Activated CD4-positive, alpha-beta T cell treated with anti-CD3 and anti-CD28 coated beads, Interleukin-2, amount 10 ng/mL, durations not matched to agents 24 days and 14 days (primary cell): ENCODE measurements at regions not wholly inside any gene's neighbourhood (a gene's known extent, or its start where the extent isn't known, plus 50 kb on each side); places are given as distances from the start of the nearest gene placed in this dataset.
"Not testable (repeated sequence)": the region's sequence is repeated elsewhere in the genome, so short reads cannot be mapped to it uniquely, and the experiment has no call there.

Experiments used
- DNase-seq: peaks from one replicate; pipeline ENCODE4 v3.0.0; 2022
- H3K27ac Mint-ChIP-seq: one replicate; pipeline ENCODE4 v1.8.0; 2022; ENCODE audit warnings: mild to moderate bottlenecking, mixed read lengths
- H3K27me3 Mint-ChIP-seq: one replicate; pipeline ENCODE4 v1.8.0; 2022; ENCODE audit warnings: mixed read lengths
- H3K36me3 Mint-ChIP-seq: one replicate; pipeline ENCODE4 v1.8.0; 2022; ENCODE audit warnings: low read depth, mild to moderate bottlenecking, mixed read lengths
- H3K4me1 Mint-ChIP-seq: one replicate; pipeline ENCODE4 v1.8.0; 2021; ENCODE audit warnings: mixed read lengths
- H3K4me3 Mint-ChIP-seq: one replicate; pipeline ENCODE4 v1.8.0; 2022; ENCODE audit warnings: mild to moderate bottlenecking, moderate library complexity, mixed read lengths
- H3K9me3 Mint-ChIP-seq: one replicate; pipeline ENCODE4 v1.8.0; 2021; ENCODE audit warnings: mixed read lengths
- intact Hi-C: fragments of 100-400 bp; cut with micrococcal nuclease; formaldehyde crosslinking; loops from one replicate; pipeline ENCODE4 v1.15.1; 2023

DNA sequence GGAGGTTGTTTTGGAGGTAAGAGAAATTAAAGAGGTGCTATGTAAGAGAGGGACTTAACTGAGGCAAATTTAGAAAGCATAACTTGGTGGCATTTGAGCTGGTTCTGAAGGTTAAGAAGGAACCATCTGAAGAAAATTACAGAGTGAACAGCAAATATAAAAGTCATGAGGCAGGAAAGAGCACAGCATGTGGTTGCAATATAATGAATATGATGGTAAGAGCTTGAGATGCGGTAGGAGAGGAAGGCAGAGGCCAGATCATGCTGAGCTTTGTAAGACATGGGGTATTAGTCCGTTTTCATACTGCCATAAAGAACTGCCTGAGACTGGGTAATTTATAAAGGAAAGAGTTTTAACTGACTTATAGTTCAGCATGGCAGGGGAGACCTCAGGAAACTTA lies 279.1 kb downstream of the UTRN start:
- Mint-ChIP-seq H3K27me3 (no peaks in the 10 kb centered on the region), H3K9me3 (no peaks in the 10 kb centered on the region), H3K36me3 (peaks cover 10% of the 10 kb centered on the region), H3K4me3 (no peak overlapping the region), H3K27ac (no peak overlapping the region), H3K4me1 (peaks cover 21% of the 10 kb centered on the region)
- peak; percentile 45 for DNase-seq
- intact Hi-C loops = no loop called here

DNA sequence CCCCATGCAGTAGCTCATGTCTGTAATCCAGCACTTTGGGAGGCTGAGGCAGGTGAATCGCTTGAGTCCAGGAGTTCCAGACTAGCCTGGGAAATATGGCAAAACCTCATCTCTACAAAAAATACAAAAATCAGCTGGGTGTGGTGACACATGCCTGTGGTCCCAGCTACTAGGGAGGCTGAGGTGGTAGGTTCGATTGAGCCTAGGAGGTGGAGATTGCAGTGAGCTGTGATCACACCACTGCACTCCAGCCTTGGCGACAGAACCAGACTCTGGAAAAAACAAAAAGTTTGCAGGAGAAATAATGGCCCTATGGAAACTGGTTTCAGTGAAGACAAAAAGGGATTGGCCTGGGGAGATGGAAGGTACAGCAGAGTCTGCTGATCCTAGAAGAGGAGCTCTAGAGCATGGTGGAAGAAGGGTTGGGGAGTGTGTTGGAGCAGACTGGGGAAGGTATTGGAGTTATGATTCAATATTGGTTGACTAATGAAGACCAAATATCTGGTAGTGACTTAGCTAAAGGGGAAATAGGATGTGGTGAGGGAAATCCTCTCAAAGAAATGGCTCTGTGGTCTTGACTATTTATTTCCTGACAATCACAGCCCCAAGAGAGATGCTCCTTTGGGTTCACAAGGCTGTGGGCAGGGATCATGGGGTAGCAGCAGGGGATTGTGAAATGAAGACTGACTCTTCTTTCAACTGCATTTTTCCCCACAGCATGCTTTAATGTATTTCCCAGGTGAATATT lies 281.9 kb downstream of the UTRN start:
- DNase-seq = peak; percentile 62
- peaks cover 24% of the 10 kb centered on the region for H3K36me3 Mint-ChIP-seq

DNA sequence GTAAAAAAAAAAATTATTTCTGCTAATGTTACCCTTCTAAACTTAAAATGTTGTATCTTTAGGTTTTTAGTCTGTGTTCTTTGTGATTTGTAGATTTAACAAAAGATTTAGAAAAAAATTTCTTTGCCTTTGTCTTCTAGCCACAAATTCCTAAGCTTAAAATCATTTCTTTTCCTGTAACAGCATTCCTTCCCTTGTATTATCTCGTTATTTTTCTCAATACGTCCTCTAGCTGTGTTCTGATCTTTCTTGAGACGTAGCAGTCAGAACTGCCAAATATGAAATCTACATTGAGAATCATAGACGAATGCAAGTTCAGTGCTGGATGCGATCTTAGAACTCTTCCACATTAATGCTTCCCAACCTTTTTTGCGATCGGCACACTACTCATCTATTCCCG lies 283.1 kb downstream of the UTRN start:
- Mint-ChIP-seq H3K27ac (no peak overlapping the region), H3K4me3 (no peak overlapping the region), H3K36me3 (peaks cover 28% of the 10 kb centered on the region), H3K4me1 (peaks cover 6% of the 10 kb centered on the region), H3K9me3 (peaks cover 4% of the 10 kb centered on the region), H3K27me3 (no peaks in the 10 kb centered on the region)
- intact Hi-C loops = no loop called here
- DNase-seq = peak; percentile 22

More for the DNA sequence above, 281.9 kb downstream of the UTRN start:
- Mint-ChIP-seq H3K9me3 (peaks cover 3% of the 10 kb centered on the region), H3K4me3 (no peak overlapping the region), H3K4me1 (peaks cover 6% of the 10 kb centered on the region), H3K27ac (no peak overlapping the region), H3K27me3 (no peaks in the 10 kb centered on the region)
- intact Hi-C loops = no loop called here

DNA sequence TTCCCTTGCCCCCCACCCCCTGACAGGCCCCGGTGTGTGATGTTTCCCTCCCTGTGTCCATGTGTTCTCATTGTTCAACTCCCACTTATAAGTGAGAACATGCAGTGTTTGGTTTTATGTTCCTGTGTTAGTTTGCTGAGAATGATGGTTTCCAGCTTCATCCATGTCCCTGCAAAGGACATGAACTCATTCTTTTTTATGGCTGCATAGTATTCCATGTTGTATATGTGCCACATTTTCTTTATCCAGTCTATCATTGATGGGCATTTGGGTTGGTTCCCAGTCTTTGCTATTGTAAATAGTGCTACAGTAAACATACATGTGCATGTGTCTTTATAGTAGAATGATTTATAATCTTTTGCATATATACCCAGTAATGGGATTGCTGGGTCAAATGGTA lies 287.4 kb downstream of the UTRN start:
- DNase-seq, H3K27ac Mint-ChIP-seq, intact Hi-C loops, H3K4me3 Mint-ChIP-seq, H3K27me3 Mint-ChIP-seq, H3K9me3 Mint-ChIP-seq: not testable (repeated sequence)
- H3K36me3 Mint-ChIP-seq = peaks cover 32% of the 10 kb centered on the region
- peaks cover 11% of the 10 kb centered on the region for H3K4me1 Mint-ChIP-seq

DNA sequence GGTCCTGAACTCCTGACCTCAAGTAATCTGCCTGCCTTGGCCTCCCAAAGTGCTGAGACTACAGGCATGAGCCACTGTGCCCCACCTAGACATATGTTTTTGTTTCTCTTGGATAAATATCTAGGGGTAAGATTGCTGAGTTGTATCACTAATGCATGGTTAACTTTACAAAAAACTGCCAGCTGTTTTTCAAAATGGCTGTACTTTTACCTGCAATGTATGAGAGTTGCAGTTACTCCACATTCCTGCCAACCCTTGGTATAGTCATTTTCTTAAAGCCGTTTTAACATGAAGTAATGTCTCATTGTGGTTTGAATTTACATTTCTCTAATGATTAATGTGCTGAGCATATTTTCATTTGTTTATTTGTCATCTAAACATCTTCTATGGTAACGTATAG lies 289.7 kb downstream of the UTRN start:
- no peak overlapping the region for H3K4me3 Mint-ChIP-seq
- no peaks in the 10 kb centered on the region for H3K27me3 Mint-ChIP-seq
- H3K27ac Mint-ChIP-seq = no peak overlapping the region
- H3K4me1 Mint-ChIP-seq = peaks cover 14% of the 10 kb centered on the region
- H3K9me3 Mint-ChIP-seq = peaks cover 4% of the 10 kb centered on the region
- peaks cover 36% of the 10 kb centered on the region for H3K36me3 Mint-ChIP-seq
- no peak for DNase-seq
- intact Hi-C loops = no loop called here

DNA sequence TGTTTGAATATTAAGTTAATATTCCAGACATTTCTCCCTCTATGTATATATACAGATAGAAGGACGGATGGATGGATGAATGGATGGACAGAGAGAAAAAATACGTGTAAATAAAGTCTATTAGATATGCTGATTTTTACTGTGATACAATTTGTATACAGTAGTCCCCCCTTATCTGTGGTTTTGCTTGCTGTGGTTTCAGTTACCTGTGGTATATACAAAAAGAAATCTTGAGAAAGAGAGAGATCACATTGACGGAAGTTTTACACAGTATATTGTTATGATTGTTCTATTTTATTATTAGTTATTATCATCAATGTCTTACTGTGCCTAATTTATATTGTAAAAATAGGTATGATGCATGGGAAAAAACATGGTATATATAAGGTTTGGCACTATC lies 290.2 kb downstream of the UTRN start:
- DNase-seq = no peak
- peaks cover 17% of the 10 kb centered on the region for H3K4me1 Mint-ChIP-seq
- no peak overlapping the region for H3K27ac Mint-ChIP-seq
- peaks cover 4% of the 10 kb centered on the region for H3K9me3 Mint-ChIP-seq
- intact Hi-C loops = no loop called here
- H3K36me3 Mint-ChIP-seq = peaks cover 38% of the 10 kb centered on the region
- H3K27me3 Mint-ChIP-seq = no peaks in the 10 kb centered on the region
- H3K4me3 Mint-ChIP-seq = no peak overlapping the region

DNA sequence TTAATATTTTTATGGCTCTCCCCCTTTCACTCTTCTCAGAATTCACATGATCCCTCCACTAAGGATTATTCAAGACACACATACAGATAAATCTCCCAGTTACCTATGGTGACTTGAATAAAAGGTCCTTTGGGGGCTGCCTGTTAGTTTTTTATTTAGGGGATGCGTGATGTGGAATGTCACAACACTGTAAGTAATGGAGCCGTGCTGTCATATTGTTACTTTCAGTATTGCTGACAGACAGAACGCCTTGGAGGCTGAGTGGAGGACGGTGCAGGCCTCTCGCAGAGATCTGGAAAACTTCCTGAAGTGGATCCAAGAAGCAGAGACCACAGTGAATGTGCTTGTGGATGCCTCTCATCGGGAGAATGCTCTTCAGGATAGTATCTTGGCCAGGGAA lies 291.7 kb downstream of the UTRN start:
- H3K36me3 Mint-ChIP-seq = peaks cover 38% of the 10 kb centered on the region
- DNase-seq = peak; percentile 37
- H3K4me1 Mint-ChIP-seq = peaks cover 25% of the 10 kb centered on the region
- no peaks in the 10 kb centered on the region for H3K27me3 Mint-ChIP-seq
- H3K4me3 Mint-ChIP-seq = no peak overlapping the region
- no peak overlapping the region for H3K27ac Mint-ChIP-seq
- peaks cover 2% of the 10 kb centered on the region for H3K9me3 Mint-ChIP-seq
- intact Hi-C loops = no loop called here

DNA sequence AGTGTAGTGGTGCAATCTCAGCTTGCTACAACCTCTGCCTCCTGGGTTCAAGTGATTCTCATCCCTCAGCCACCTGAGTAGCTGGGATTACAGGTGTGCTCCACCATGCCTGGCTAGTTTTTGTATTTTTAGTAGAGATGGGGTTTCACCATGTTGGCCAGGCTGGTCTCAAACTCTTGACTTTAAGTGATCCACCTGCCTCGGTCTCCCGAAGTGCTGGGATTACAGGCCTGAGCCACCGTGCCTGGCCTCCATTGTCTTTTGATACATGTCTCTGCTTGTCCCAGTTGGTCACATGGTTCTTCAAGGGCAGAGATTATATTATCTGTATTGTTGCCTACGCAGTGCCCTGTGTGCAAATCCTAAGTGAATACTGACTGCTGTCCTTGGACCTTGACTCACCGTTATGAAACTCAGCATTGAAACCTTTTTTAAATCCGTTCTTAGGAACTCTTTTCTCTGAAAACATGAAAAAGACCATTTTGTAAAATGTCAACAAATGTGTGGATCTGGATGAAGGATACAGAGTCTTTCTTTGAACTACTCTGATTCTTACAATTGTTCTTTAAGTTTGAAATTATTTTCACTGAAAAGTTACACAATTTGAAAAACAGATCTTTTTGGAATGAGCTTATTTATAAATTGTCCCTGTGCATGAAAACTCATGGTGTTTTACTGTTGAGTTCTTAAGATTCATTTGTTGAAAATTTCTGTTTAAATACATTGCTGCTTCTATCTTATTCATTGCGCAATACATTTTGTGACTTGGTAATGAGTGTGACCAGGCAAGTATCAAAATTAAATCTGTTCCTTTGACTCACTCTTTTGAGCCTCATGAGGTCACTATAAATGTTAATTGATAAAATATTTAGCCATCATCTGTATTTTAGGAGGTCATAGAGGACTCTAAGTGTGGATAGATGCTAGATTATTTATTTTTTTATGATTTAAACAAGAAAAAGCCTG lies 293.5 kb downstream of the UTRN start:
- Mint-ChIP-seq H3K36me3 (peaks cover 27% of the 10 kb centered on the region), H3K9me3 (no peaks in the 10 kb centered on the region), H3K4me3 (no peak overlapping the region), H3K4me1 (peaks cover 36% of the 10 kb centered on the region), H3K27ac (no peak overlapping the region), H3K27me3 (no peaks in the 10 kb centered on the region)
- intact Hi-C loops = no loop called here
- DNase-seq = no peak

DNA sequence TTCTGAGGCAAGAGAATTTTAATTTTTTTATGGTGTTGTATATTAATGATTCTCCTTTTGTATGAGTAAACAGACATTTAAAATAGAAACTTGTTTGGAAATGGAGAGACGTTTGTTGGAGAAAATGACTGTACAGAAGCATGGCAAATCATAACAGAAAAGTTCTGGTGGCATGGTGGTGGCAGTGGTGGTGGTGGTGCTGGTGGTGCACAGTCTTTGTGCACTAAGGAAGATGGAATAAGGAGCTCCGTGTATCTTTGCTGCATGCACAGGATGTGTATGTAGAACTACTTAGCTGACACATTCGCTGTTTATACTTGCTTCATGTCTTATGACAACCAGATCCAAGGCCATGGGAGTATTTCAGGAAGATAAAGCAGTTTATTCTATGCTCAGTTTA lies 294.9 kb downstream of the UTRN start:
- no peaks in the 10 kb centered on the region for H3K9me3 Mint-ChIP-seq
- peaks cover 27% of the 10 kb centered on the region for H3K36me3 Mint-ChIP-seq
- no peaks in the 10 kb centered on the region for H3K27me3 Mint-ChIP-seq
- no peak overlapping the region for H3K4me3 Mint-ChIP-seq
- peak overlapping the region; percentile 45 for H3K27ac Mint-ChIP-seq
- H3K4me1 Mint-ChIP-seq = peaks cover 38% of the 10 kb centered on the region
- intact Hi-C loops = loop anchor here (5.0 to 10.0 kb wide), 5 partner anchors 147 to 1235 kb away; partner anchors contain the start of gene FBXO30
- no peak for DNase-seq

DNA sequence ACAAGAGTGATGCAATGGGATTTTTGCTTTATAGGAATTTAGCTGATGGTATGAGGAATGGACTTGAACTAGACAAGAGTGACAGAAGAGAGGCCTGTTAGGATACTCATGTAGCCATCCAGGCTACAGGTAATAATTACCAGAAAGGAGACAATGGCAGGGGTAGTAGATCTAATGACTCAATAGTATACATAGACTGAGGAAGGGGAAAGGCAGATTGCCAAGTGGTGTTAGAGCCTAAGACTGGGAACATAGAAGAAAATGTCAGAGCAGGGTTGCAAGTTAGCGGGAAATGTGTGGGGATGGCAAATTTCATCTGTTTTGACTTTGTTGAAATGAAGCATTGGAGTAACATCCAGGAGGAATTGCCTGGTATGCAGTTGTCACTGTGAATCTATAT lies 295.6 kb downstream of the UTRN start:
- intact Hi-C loops = loop anchor here (5.0 to 10.0 kb wide), 5 partner anchors 147 to 1234 kb away; partner anchors contain the start of gene FBXO30
- H3K4me1 Mint-ChIP-seq = peaks cover 41% of the 10 kb centered on the region

DNA sequence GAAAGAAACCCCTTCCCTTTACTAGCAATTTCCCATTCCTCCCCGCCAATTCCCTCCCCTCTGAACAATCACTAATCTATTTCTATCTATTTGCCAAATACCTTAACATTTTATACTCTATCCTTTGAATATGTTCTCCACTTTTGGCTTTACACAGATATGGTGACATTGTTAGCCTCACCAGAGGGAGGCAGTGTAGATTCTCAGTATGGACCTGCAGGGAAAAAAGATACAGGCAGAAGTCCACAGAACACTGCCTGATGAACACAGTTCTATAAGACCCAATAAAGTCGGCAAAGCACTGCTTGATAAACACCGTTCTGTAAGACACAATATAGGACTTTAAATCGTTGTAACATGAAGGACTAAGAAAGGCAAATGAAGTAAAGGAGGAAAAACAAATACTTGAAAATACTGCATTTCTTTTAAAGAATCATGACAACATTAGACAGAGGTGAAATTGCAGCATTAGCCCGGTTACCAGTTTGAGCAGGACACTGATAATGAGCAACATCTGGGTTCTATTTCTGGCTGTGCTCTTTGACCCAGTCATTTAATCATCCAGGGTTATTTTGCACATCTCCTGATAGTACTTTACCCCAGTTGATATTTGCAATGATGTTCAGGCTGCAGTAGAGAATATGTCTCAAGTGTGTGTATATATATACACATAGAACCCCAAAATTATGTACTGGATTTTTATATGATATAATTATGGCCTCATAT lies 296.8 kb downstream of the UTRN start:
- Mint-ChIP-seq H3K36me3 (peaks cover 26% of the 10 kb centered on the region), H3K27ac (peak overlapping the region; percentile 23), H3K9me3 (no peaks in the 10 kb centered on the region), H3K4me3 (peak overlapping the region; percentile 49), H3K27me3 (no peaks in the 10 kb centered on the region), H3K4me1 (peaks cover 42% of the 10 kb centered on the region)
- peak; percentile 79 for DNase-seq
- intact Hi-C loops = loop anchor here (2.0 to 10.0 kb wide), 6 partner anchors 93 to 1233 kb away; partner anchors contain the start of gene FBXO30

More for the DNA sequence above, 295.6 kb downstream of the UTRN start:
- H3K36me3 Mint-ChIP-seq = peaks cover 27% of the 10 kb centered on the region
- no peak for DNase-seq
- H3K9me3 Mint-ChIP-seq = no peaks in the 10 kb centered on the region
- no peak overlapping the region for H3K4me3 Mint-ChIP-seq
- no peaks in the 10 kb centered on the region for H3K27me3 Mint-ChIP-seq
- H3K27ac Mint-ChIP-seq = no peak overlapping the region

DNA sequence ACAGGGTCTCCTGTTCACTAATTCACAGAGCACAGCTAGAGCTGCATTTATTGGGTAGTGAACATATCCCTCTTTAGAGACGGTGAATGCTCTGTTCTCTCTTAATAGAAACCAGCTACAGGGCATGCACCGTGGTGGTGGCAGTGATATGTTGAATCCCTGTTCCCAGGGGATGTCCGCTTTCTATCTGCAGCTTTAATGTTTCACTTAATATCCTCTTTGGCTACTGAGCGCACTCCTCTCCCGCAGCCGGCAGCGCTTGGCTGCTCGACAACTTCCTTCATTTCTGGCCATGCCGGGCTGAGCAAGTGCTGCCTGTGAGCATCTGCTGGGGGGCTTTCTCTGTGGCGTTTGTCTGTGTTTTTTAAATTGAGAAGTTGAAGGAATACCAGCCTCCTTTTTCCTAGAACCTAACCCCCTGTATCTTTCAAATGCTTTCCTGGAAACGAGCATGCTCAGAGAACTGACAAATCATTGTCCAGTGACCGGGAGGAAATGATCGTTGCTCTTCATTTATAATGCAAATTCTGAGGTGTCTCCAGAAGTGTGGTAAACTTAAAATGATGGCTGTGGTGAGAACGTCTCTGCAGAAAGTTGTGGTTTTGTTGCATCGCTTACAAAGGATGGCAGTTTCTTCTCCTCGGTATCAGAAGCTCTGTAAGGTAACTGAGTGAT lies 297.9 kb downstream of the UTRN start:
- no peaks in the 10 kb centered on the region for H3K27me3 Mint-ChIP-seq
- no peaks in the 10 kb centered on the region for H3K9me3 Mint-ChIP-seq
- peak overlapping the region; percentile 88 for H3K4me3 Mint-ChIP-seq
- H3K4me1 Mint-ChIP-seq = peaks cover 49% of the 10 kb centered on the region
- intact Hi-C loops = loop anchor here (1.0 to 10.0 kb wide), 10 partner anchors 14 to 1232 kb away; partner anchors contain the start of gene FBXO30
- peaks cover 32% of the 10 kb centered on the region for H3K36me3 Mint-ChIP-seq
- DNase-seq = peak; percentile 91
- peak overlapping the region; percentile 92 for H3K27ac Mint-ChIP-seq

DNA sequence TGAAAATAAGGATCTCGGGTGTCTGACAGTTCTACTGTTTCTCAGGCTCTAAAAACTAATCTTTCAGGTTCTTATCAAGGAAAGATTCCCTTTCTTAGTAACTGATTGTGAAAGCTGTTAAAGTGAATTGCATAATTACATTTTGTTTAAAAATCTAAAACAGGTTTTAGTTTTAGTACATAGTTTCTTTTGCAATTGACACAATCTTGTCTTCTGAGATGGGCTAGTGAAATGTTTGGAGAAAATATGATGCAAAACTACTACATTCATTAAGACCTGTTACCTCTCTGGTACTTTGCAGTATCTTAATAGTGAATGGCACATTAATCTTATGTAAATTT lies 298.4 kb downstream of the UTRN start:
- no peaks in the 10 kb centered on the region for H3K27me3 Mint-ChIP-seq
- intact Hi-C loops = loop anchor here (1.0 to 10.0 kb wide), 10 partner anchors 14 to 1231 kb away; partner anchors contain the start of gene FBXO30

More for the DNA sequence above, 298.4 kb downstream of the UTRN start:
- H3K36me3 Mint-ChIP-seq = peaks cover 30% of the 10 kb centered on the region
- H3K4me3 Mint-ChIP-seq = peak overlapping the region; percentile 88
- H3K4me1 Mint-ChIP-seq = peaks cover 51% of the 10 kb centered on the region
- H3K27ac Mint-ChIP-seq = peak overlapping the region; percentile 92
- DNase-seq = no peak
- H3K9me3 Mint-ChIP-seq = no peaks in the 10 kb centered on the region
